D341Med (cell line): ENCODE measurements at regions not wholly inside any gene's neighbourhood (a gene's known extent, or its start where the extent isn't known, plus 50 kb on each side); places are given as distances from the start of the nearest gene placed in this dataset.
"Not testable (repeated sequence)": the region's sequence is repeated elsewhere in the genome, so short reads cannot be mapped to it uniquely, and the experiment has no call there.

Experiments
- DNase-seq: peaks from one replicate; pipeline ENCODE4 v3.0.0; 2012; ENCODE audit warnings: low spot score

GRCh38 chr5:164298165-164298564 is 792.7 kb downstream of the MAT2B start:
- no peak for DNase-seq

- DNase-seq: no peak
Observed at GRCh38 chr5:164300295-164300694, 794.9 kb downstream of the MAT2B start.

GRCh38 chr5:164301136-164301535 is 795.7 kb downstream of the MAT2B start:
- DNase-seq: no peak

- DNase-seq: no peak
Observed at GRCh38 chr5:164301708-164302107, 796.3 kb downstream of the MAT2B start.

- DNase-seq: no peak
Observed at GRCh38 chr5:164302533-164303235, 797.3 kb downstream of the MAT2B start.

- no peak for DNase-seq
Observed at GRCh38 chr5:164303646-164304215, 798.3 kb downstream of the MAT2B start.

GRCh38 chr5:164306662-164307061 is 801.2 kb downstream of the MAT2B start:
- DNase-seq: no peak

- DNase-seq: no peak
Observed at GRCh38 chr5:164312801-164313200, 807.4 kb downstream of the MAT2B start.

GRCh38 chr5:164317676-164318075 is 812.3 kb downstream of the MAT2B start:
- no peak for DNase-seq

GRCh38 chr5:164319161-164319560 is 813.7 kb downstream of the MAT2B start:
- no peak for DNase-seq

GRCh38 chr5:164324239-164324638 is 818.8 kb downstream of the MAT2B start:
- DNase-seq: no peak

GRCh38 chr5:164326219-164326618 is 820.8 kb downstream of the MAT2B start:
- DNase-seq: no peak

- DNase-seq: not testable (repeated sequence)
Observed at GRCh38 chr5:164327166-164327565, 821.7 kb downstream of the MAT2B start.

- no peak for DNase-seq
Observed at GRCh38 chr5:164332349-164333196, 827.2 kb downstream of the MAT2B start.

GRCh38 chr5:164335837-164336236 is 830.4 kb downstream of the MAT2B start:
- DNase-seq: no peak

- no peak for DNase-seq
Observed at GRCh38 chr5:164336276-164336675, 830.9 kb downstream of the MAT2B start.

GRCh38 chr5:164336906-164337305 is 831.5 kb downstream of the MAT2B start:
- no peak for DNase-seq

- no peak for DNase-seq
Observed at GRCh38 chr5:164341056-164341619, 835.7 kb downstream of the MAT2B start.

GRCh38 chr5:164345173-164345849 is 839.9 kb downstream of the MAT2B start:
- DNase-seq: no peak

GRCh38 chr5:164345853-164346252 is 840.4 kb downstream of the MAT2B start:
- no peak for DNase-seq

- DNase-seq: no peak
Observed at GRCh38 chr5:164346785-164347630, 841.6 kb downstream of the MAT2B start.
